ENCODE measurements at regions not wholly inside any gene's neighbourhood (a gene's known extent, or its start where the extent isn't known, plus 50 kb on each side); places are given as distances from the start of the nearest gene placed in this dataset.
A peak's percentile ranks its signal among the peaks of the same experiment; 100 is the strongest.

DNA sequence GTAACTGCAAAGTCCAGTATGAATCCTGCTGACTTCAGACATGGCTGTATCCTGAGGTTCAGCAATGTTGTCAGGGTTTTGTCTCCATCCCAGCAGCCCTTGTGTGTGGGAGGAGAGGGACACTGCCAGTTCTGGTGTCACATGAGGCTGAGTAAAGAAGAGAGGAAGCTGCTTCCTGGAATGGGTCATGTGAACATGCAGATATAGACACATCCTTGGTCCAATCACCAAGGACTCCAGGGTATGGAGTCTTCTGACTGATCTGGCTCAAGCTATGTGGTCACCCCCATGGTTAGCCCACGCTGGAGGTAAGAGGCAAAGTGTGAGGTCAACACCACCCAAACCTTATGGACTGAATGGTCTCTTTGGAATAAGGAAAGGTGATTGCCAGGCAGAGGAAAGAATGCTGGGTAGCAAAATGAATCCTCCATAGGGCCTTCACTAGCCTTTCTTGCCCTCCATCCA is 134.4 kb upstream of the SLC1A4 start:
- H3K4me1 ChIP-seq (ENCODE audit: control insufficient read depth, insufficient read depth, low read length): peaks cover 23% of the 10 kb centered on the region
- CTCF ChIA-PET: interaction anchor here (0.8 kb wide), 1 partner anchor 56 kb away, joined by 4 read pairs; no protein-coding TSS in a partner anchor
- H2AK9ac ChIP-seq (replicated peaks; ENCODE audit: low read depth, low read length, poor library complexity): peak overlapping the region; percentile 1
- H3K79me1 ChIP-seq (ENCODE audit: low read depth in 1 of 2, low read length in 2 of 2): no peaks in the 10 kb centered on the region
- no peaks in the 10 kb centered on the region for H3K27me3 ChIP-seq (ENCODE audit: control insufficient read depth, insufficient read depth, low read length)
- peaks cover 8% of the 10 kb centered on the region for H3K9me1 ChIP-seq (ENCODE audit: insufficient read depth, low read length)
- peak overlapping the region; percentile 5; the same call in 1 of the 2 replicates for H4K5ac ChIP-seq (ENCODE audit: low read depth, low read length)
- no peak overlapping the region for H2BK5ac ChIP-seq (ENCODE audit: low read depth, low read length, poor library complexity, severe bottlenecking)
- no peaks in the 10 kb centered on the region for H3K36me3 ChIP-seq (ENCODE audit: control insufficient read depth, insufficient read depth, low read length)
- intact Hi-C loops (cut with micrococcal nuclease) (loop anchor here (5.0 kb wide), 1 partner anchor 48 kb away; no protein-coding TSS in a partner anchor), in situ Hi-C loops (cut with MboI; ENCODE audit: low sequenced_read_pairs) (no loop called here), dilution Hi-C loops (cut with HindIII; ENCODE audit: low sequenced_read_pairs, unreplicated experiment) (no loop called here)
- POLR2A ChIA-PET (ENCODE audit: unreplicated experiment): interaction anchor here (0.5 kb wide), 1 partner anchor 50 kb away, joined by 6 read pairs; no protein-coding TSS in a partner anchor
- no peak overlapping the region for H3K27ac ChIP-seq (ENCODE audit: insufficient read depth, low read length)
- no TSS peak for BruUV-seq (replicated peaks)
- H3K23ac ChIP-seq (ENCODE audit: low read depth, low read length): no peak overlapping the region; the same call in 1 of the 2 replicates
- H2AK5ac ChIP-seq (ENCODE audit: low read depth, low read length): no peak overlapping the region
- H3K14ac ChIP-seq (replicated peaks; ENCODE audit: low read depth, low read length): peak overlapping the region; percentile 43; the same call in 1 of the 2 replicates
- peak overlapping the region; percentile 24; the same call in 1 of the 2 replicates for H2BK120ac ChIP-seq (ENCODE audit: low read depth, low read length)
- H2BK15ac ChIP-seq (ENCODE audit: low read depth, low read length): peak overlapping the region; percentile 7; the same call in 1 of the 3 replicates
- H3K56ac ChIP-seq (ENCODE audit: extremely low read depth, insufficient read depth, low read length): no peak overlapping the region
- no CpG with 5 or more reads among the region's 1 CpG for WGBS, 2 experiments (ENCODE audit: extremely low coverage in 2 of 2, insufficient read length in 1 of 2)
- ATAC-seq (ENCODE audit: low read depth) (no peak), DNase-seq (peak; percentile 64)
- H4K8ac ChIP-seq (ENCODE audit: low read depth in 2 of 2, low read length in 2 of 2): peak overlapping the region; percentile 17 to 78; a peak in 3 of 4 replicates
- no peak overlapping the region for H3K4me2 ChIP-seq (ENCODE audit: low read depth, low read length)
- H4K91ac ChIP-seq (ENCODE audit: insufficient read depth, low read depth, low read length): no peak overlapping the region; the same call in 1 of the 2 replicates
- no peaks in the 10 kb centered on the region for H4K20me1 ChIP-seq (ENCODE audit: insufficient read depth, low read length)
- peak overlapping the region; percentile 82 for H2AFZ ChIP-seq (replicated peaks; ENCODE audit: low read length, poor library complexity)
- H3K9me3 ChIP-seq (ENCODE audit: control insufficient read depth, insufficient read depth, low read length): no peaks in the 10 kb centered on the region
- H3K18ac ChIP-seq (ENCODE audit: low read depth, low read length): peak overlapping the region; percentile 10; the same call in 1 of the 2 replicates
- no peak overlapping the region for H3K4me3 ChIP-seq (ENCODE audit: insufficient read depth, low read depth, low read length)
- peak overlapping the region; percentile 34; the same call in 1 of the 2 replicates for H3K4ac ChIP-seq (ENCODE audit: low read depth, low read length)
- no peak overlapping the region for H3K9ac ChIP-seq (ENCODE audit: low read depth, low read length)
- H2BK20ac ChIP-seq (ENCODE audit: low read depth, low read length): peak overlapping the region; percentile 31; the same call in 1 of the 2 replicates
- TF ChIP-seq MAFK (IDR thresholded peaks at IDR 0.05; ENCODE audit: low read depth, low read length) (no peak), USF2 (IDR thresholded peaks at IDR 0.05; ENCODE audit: low read depth, low read length) (peak; percentile 88)

All from IMR-90 (cell line).